ENCODE measurements at regions not wholly inside any gene's neighbourhood (a gene's known extent, or its start where the extent isn't known, plus 50 kb on each side); places are given as distances from the start of the nearest gene placed in this dataset.

- ChIA-PET POLR2A (no interaction called here), CTCF (no interaction called here)
- Histone ChIP-seq H3K4me3 (ENCODE audit: low read depth, low read length) (no peak overlapping the region), H3K9me3 (ENCODE audit: control insufficient read depth, insufficient read depth, low read length) (no peaks in the 10 kb centered on the region), H3K27ac (ENCODE audit: low read depth, low read length) (no peak overlapping the region), H3K27me3 (ENCODE audit: control insufficient read depth, insufficient read depth, low read length) (no peaks in the 10 kb centered on the region)
- DNase-seq (ENCODE audit: low read depth, low spot score): peak; percentile 11
- TF ChIP-seq CTCF (IDR thresholded peaks at IDR 0.05; ENCODE audit: low read depth, low read length): no peak
Observed at GRCh38 chr10:10613656-10614244, 403.9 kb upstream of the CELF2 start.

GRCh38 chr10:10617686-10618085, 400.0 kb upstream of the CELF2 start:
- TF ChIP-seq CTCF (IDR thresholded peaks at IDR 0.05; ENCODE audit: low read depth, low read length): no peak
- DNase-seq (ENCODE audit: low read depth, low spot score): no peak
- CTCF ChIA-PET: no interaction called here
- Histone ChIP-seq H3K27me3 (ENCODE audit: control insufficient read depth, insufficient read depth, low read length) (no peaks in the 10 kb centered on the region), H3K27ac (ENCODE audit: low read depth, low read length) (no peak overlapping the region), H3K4me3 (ENCODE audit: low read depth, low read length) (no peak overlapping the region), H3K9me3 (ENCODE audit: control insufficient read depth, insufficient read depth, low read length) (no peaks in the 10 kb centered on the region; the same call in 1 of the 2 replicates)
- POLR2A ChIA-PET: no interaction called here

- TF ChIP-seq CTCF (IDR thresholded peaks at IDR 0.05; ENCODE audit: low read depth, low read length): no peak
- Histone ChIP-seq H3K27me3 (ENCODE audit: control insufficient read depth, insufficient read depth, low read length) (no peaks in the 10 kb centered on the region), H3K4me3 (ENCODE audit: low read depth, low read length) (no peak overlapping the region), H3K9me3 (ENCODE audit: control insufficient read depth, insufficient read depth, low read length) (no peaks in the 10 kb centered on the region; the same call in 1 of the 2 replicates), H3K27ac (ENCODE audit: low read depth, low read length) (no peak overlapping the region)
- CTCF ChIA-PET: no interaction called here
- POLR2A ChIA-PET: no interaction called here
- DNase-seq (ENCODE audit: low read depth, low spot score): no peak
Observed at GRCh38 chr10:10618139-10618538, 399.5 kb upstream of the CELF2 start.

- TF ChIP-seq CTCF (IDR thresholded peaks at IDR 0.05; ENCODE audit: low read depth, low read length): no peak
- ChIA-PET CTCF (no interaction called here), POLR2A (no interaction called here)
Observed at GRCh38 chr10:10623958-10624566, 393.6 kb upstream of the CELF2 start.

GRCh38 chr10:10624567-10624962, 393.1 kb upstream of the CELF2 start:
- H3K27me3 ChIP-seq (ENCODE audit: control insufficient read depth, insufficient read depth, low read length): no peaks in the 10 kb centered on the region
- ChIA-PET CTCF (no interaction called here), POLR2A (no interaction called here)
- no peak for TF ChIP-seq CTCF (IDR thresholded peaks at IDR 0.05; ENCODE audit: low read depth, low read length)
- no peak for DNase-seq (ENCODE audit: low read depth, low spot score)
- no peak overlapping the region for H3K4me3 ChIP-seq (ENCODE audit: low read depth, low read length)
- H3K27ac ChIP-seq (ENCODE audit: low read depth, low read length): no peak overlapping the region
- no peaks in the 10 kb centered on the region; the same call in 1 of the 2 replicates for H3K9me3 ChIP-seq (ENCODE audit: control insufficient read depth, insufficient read depth, low read length)

More at GRCh38 chr10:10623958-10624566, 393.6 kb upstream of the CELF2 start:
- H3K9me3 ChIP-seq (ENCODE audit: control insufficient read depth, insufficient read depth, low read length): no peaks in the 10 kb centered on the region; the same call in 1 of the 2 replicates
- H3K27me3 ChIP-seq (ENCODE audit: control insufficient read depth, insufficient read depth, low read length): no peaks in the 10 kb centered on the region
- H3K4me3 ChIP-seq (ENCODE audit: low read depth, low read length): no peak overlapping the region
- DNase-seq (ENCODE audit: low read depth, low spot score): no peak
- H3K27ac ChIP-seq (ENCODE audit: low read depth, low read length): no peak overlapping the region

All from AG04450 (cell line).